Vagina (tissue), 2 donors: ENCODE measurements at regions not wholly inside any gene's neighbourhood (a gene's known extent, or its start where the extent isn't known, plus 50 kb on each side); places are given as distances from the start of the nearest gene placed in this dataset.

Source experiments
- DNase-seq, 2 donors: peaks; one replicate each; pipeline ENCODE4 v3.0.0-alpha.2; 2017; ENCODE audit errors: extremely low spot score in 2 of 2
- H3K27ac ChIP-seq: fragments of 200-600 bp; sonication (generic); one replicate; pipeline ENCODE4 v1.5.1; 2019
- H3K27me3 ChIP-seq: fragments of 200-600 bp; sonication (generic); one replicate; pipeline ENCODE4 v1.5.1; 2019
- H3K36me3 ChIP-seq, 2 donors: fragments of 200-600 bp; sonication (generic); one replicate each; pipeline ENCODE4 v1.5.1; 2017 to 2019
- H3K4me1 ChIP-seq: fragments of 200-600 bp; sonication (generic); one replicate; pipeline ENCODE4 v1.5.1; 2019
- H3K4me3 ChIP-seq, 2 donors: fragments of 200-600 bp; sonication (generic); 1 replicate in 1 of 2; 2 replicates in 1 of 2; pipeline ENCODE4 v1.5.1; 2016 to 2019
- H3K9me3 ChIP-seq: fragments of 200-600 bp; sonication (generic); one replicate; pipeline ENCODE4 v1.5.1; 2019
- CTCF ChIP-seq, 3 experiments: fragments of 450-650 bp in 2 of 3; fragments of 200-600 bp in 1 of 3; sonication (generic) in 1 of 3; IDR thresholded peaks; one replicate each; pipeline ENCODE4 v1.5.1; 2017 to 2019; ENCODE audit warnings: antibody characterized with exemption in 3 of 3, mild to moderate bottlenecking in 2 of 3, moderate library complexity in 2 of 3
- POLR2A ChIP-seq, 2 donors: fragments of 450-650 bp; IDR thresholded peaks; one replicate each; pipeline ENCODE4 v1.6.1; 2017; ENCODE audit warnings: antibody characterized with exemption in 2 of 2, mild to moderate bottlenecking in 2 of 2, moderate library complexity in 2 of 2
- POLR2AphosphoS5 ChIP-seq, 2 donors: sonication (generic); formaldehyde crosslinking; IDR thresholded peaks; one replicate each; pipeline ENCODE4 v1.9.0; 2017; ENCODE audit warnings: antibody characterized with exemption in 2 of 2, mild to moderate bottlenecking in 2 of 2, low read depth in 1 of 2; ENCODE audit not compliant: insufficient read depth in 1 of 2
- intact Hi-C: fragments of 100-400 bp; cut with DNase I; formaldehyde crosslinking; loops from one replicate; pipeline ENCODE4 v1.15.1; 2023

- Histone ChIP-seq H3K4me3 (no peak overlapping the region), H3K9me3 (no peaks in the 10 kb centered on the region), H3K4me1 (no peaks in the 10 kb centered on the region), H3K36me3 (no peaks in the 10 kb centered on the region), H3K27me3 (no peaks in the 10 kb centered on the region), H3K27ac (no peak overlapping the region)
- DNase-seq = no peak
- intact Hi-C loops = no loop called here
- TF ChIP-seq CTCF (IDR thresholded peaks at IDR 0.05) (no peak), POLR2A (IDR thresholded peaks at IDR 0.05) (no peak), POLR2AphosphoS5 (IDR thresholded peaks at IDR 0.05; ENCODE audit: insufficient read depth in 1 of 2, low read depth in 1 of 2) (no peak)
Measured at GRCh38 chr12:58602179-58602578, 318.1 kb downstream of the LRIG3 start.

GRCh38 chr12:58602736-58603135 lies 317.6 kb downstream of the LRIG3 start:
- Histone ChIP-seq H3K4me1 (no peaks in the 10 kb centered on the region), H3K27ac (no peak overlapping the region), H3K4me3 (no peak overlapping the region), H3K27me3 (no peaks in the 10 kb centered on the region), H3K9me3 (no peaks in the 10 kb centered on the region), H3K36me3 (no peaks in the 10 kb centered on the region)
- TF ChIP-seq POLR2AphosphoS5 (IDR thresholded peaks at IDR 0.05; ENCODE audit: insufficient read depth in 1 of 2, low read depth in 1 of 2) = no peak
- intact Hi-C loops = no loop called here
- DNase-seq = no peak

DNA sequence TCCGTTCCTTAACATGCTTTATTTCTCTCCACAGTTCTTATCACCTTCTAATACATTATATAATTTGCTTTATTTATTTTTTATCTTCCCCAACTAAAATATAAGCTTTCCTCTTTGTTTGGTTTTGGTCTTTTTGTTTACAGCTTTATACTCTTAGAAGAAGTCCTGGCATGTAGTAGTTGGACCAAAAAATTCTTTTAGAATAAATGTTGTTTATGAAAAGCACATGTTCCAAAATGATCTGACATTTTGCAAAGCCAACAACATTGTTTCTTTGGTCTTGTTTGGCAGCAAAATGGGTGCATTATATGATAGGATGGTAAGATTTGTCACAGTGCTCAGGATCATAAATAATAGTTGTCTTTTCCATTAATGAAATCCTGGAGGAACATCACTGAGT lies 312.5 kb downstream of the LRIG3 start:
- H3K36me3 ChIP-seq = no peaks in the 10 kb centered on the region
- no peak overlapping the region for H3K4me3 ChIP-seq
- no peak overlapping the region for H3K27ac ChIP-seq
- H3K27me3 ChIP-seq = no peaks in the 10 kb centered on the region
- intact Hi-C loops = no loop called here
- H3K9me3 ChIP-seq = no peaks in the 10 kb centered on the region
- H3K4me1 ChIP-seq = no peaks in the 10 kb centered on the region
- no peak for TF ChIP-seq CTCF (IDR thresholded peaks at IDR 0.05)
- TF ChIP-seq POLR2AphosphoS5 (IDR thresholded peaks at IDR 0.05; ENCODE audit: insufficient read depth in 1 of 2, low read depth in 1 of 2) = no peak
- no peak for TF ChIP-seq POLR2A (IDR thresholded peaks at IDR 0.05)
- DNase-seq = no peak

DNA sequence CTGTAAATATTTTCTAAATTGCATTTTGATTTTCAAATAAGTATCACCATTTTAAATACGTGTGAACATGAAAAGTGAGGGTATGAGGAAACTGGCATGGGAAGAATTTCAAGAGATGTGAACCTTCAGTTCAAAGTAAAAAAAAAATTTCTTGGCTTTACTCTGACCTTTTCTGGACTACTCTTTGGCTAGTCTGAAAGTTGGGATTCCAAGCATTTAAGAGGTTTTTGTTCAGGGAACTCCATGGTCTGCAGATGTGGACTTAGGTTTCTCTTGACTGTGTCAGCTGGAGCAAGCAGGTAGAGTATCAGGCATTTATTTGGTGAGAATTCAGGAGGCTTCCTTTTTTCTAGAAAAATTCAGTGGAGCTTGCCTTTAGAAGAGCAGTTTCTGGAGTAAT lies 311.6 kb downstream of the LRIG3 start:
- H3K27me3 ChIP-seq = no peaks in the 10 kb centered on the region
- TF ChIP-seq CTCF (IDR thresholded peaks at IDR 0.05) (no peak), POLR2AphosphoS5 (IDR thresholded peaks at IDR 0.05; ENCODE audit: insufficient read depth in 1 of 2, low read depth in 1 of 2) (no peak), POLR2A (IDR thresholded peaks at IDR 0.05) (no peak)
- H3K9me3 ChIP-seq = no peaks in the 10 kb centered on the region
- H3K4me1 ChIP-seq = no peaks in the 10 kb centered on the region
- no peak for DNase-seq
- no peak overlapping the region for H3K27ac ChIP-seq
- H3K36me3 ChIP-seq = no peaks in the 10 kb centered on the region
- no peak overlapping the region for H3K4me3 ChIP-seq
- intact Hi-C loops = no loop called here

GRCh38 chr12:58615047-58615446 lies 305.3 kb downstream of the LRIG3 start:
- TF ChIP-seq POLR2AphosphoS5 (IDR thresholded peaks at IDR 0.05; ENCODE audit: insufficient read depth in 1 of 2, low read depth in 1 of 2) (no peak), POLR2A (IDR thresholded peaks at IDR 0.05) (no peak), CTCF (IDR thresholded peaks at IDR 0.05) (no peak)
- no peaks in the 10 kb centered on the region for H3K9me3 ChIP-seq
- intact Hi-C loops = no loop called here
- DNase-seq = no peak
- H3K36me3 ChIP-seq = no peaks in the 10 kb centered on the region
- H3K27me3 ChIP-seq = no peaks in the 10 kb centered on the region
- H3K27ac ChIP-seq = no peak overlapping the region
- no peaks in the 10 kb centered on the region for H3K4me1 ChIP-seq
- H3K4me3 ChIP-seq = no peak overlapping the region

DNA sequence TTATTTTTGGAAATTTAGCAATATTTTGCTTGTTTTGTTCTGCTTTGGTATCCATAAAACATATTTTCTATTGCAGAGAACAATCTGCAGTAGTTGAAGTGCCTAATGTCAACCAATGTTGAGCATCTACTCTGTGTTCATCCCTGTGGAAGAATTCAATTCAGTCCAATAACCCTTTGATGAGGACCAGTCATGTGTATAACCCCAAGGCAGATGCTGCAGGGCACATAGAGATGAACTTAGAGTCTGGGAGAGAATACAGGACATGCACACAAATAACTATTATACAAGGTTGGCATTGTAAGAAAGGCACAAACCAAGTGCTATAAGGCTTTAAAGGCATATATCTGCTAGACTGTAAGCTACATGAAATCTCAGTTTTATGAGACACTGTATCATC lies 304.7 kb downstream of the LRIG3 start:
- H3K36me3 ChIP-seq = no peaks in the 10 kb centered on the region
- intact Hi-C loops = no loop called here
- H3K4me3 ChIP-seq = no peak overlapping the region
- TF ChIP-seq CTCF (IDR thresholded peaks at IDR 0.05) = no peak
- TF ChIP-seq POLR2AphosphoS5 (IDR thresholded peaks at IDR 0.05; ENCODE audit: insufficient read depth in 1 of 2, low read depth in 1 of 2) = no peak
- TF ChIP-seq POLR2A (IDR thresholded peaks at IDR 0.05) = no peak
- no peaks in the 10 kb centered on the region for H3K4me1 ChIP-seq
- H3K27me3 ChIP-seq = no peaks in the 10 kb centered on the region
- no peak overlapping the region for H3K27ac ChIP-seq
- no peaks in the 10 kb centered on the region for H3K9me3 ChIP-seq
- DNase-seq = no peak
